NCI-H345 (cell line): ENCODE measurements at regions not wholly inside any gene's neighbourhood (a gene's known extent, or its start where the extent isn't known, plus 50 kb on each side); places are given as distances from the start of the nearest gene placed in this dataset.
"Not testable (repeated sequence)": the region's sequence is repeated elsewhere in the genome, so short reads cannot be mapped to it uniquely, and the experiment has no call there.

Experiments
- DNase-seq: peaks from one replicate; lab custom pipeline; 2025; lab: John Stamatoyannopoulos, UW

- no peak for DNase-seq
Measured at GRCh38 chr5:91824406-91824805, 441.3 kb upstream of the ARRDC3 start.

- DNase-seq: no peak
Measured at GRCh38 chr5:91820874-91821273, 437.8 kb upstream of the ARRDC3 start.

- DNase-seq: no peak
Measured at GRCh38 chr5:91816681-91817080, 433.6 kb upstream of the ARRDC3 start.

- DNase-seq: no peak
Measured at GRCh38 chr5:91797576-91797975, 414.5 kb upstream of the ARRDC3 start.

GRCh38 chr5:91794856-91795548 is 411.9 kb upstream of the ARRDC3 start:
- no peak for DNase-seq

- DNase-seq: no peak
Measured at GRCh38 chr5:91794455-91794854, 411.3 kb upstream of the ARRDC3 start.

GRCh38 chr5:91787718-91788117 is 404.6 kb upstream of the ARRDC3 start:
- no peak for DNase-seq

GRCh38 chr5:91777671-91778070 is 394.6 kb upstream of the ARRDC3 start:
- no peak for DNase-seq

- DNase-seq: no peak
Measured at GRCh38 chr5:91776249-91776648, 393.1 kb upstream of the ARRDC3 start.

GRCh38 chr5:91770400-91770799 is 387.3 kb upstream of the ARRDC3 start:
- DNase-seq: no peak

- not testable (repeated sequence) for DNase-seq
Measured at GRCh38 chr5:91757383-91757782, 374.3 kb upstream of the ARRDC3 start.

GRCh38 chr5:91754990-91755389 is 371.9 kb upstream of the ARRDC3 start:
- no peak for DNase-seq

GRCh38 chr5:91744470-91744869 is 361.4 kb upstream of the ARRDC3 start:
- not testable (repeated sequence) for DNase-seq

GRCh38 chr5:91742550-91742949 is 359.4 kb upstream of the ARRDC3 start:
- DNase-seq: peak; percentile 6

- DNase-seq: no peak
Measured at GRCh38 chr5:91741764-91742505, 358.8 kb upstream of the ARRDC3 start.

- DNase-seq: no peak
Measured at GRCh38 chr5:91730026-91730425, 346.9 kb upstream of the ARRDC3 start.

- DNase-seq: no peak
Measured at GRCh38 chr5:91727463-91727862, 344.3 kb upstream of the ARRDC3 start.

- DNase-seq: no peak
Measured at GRCh38 chr5:91722736-91723467, 339.8 kb upstream of the ARRDC3 start.

GRCh38 chr5:91712718-91713117 is 329.6 kb upstream of the ARRDC3 start:
- no peak for DNase-seq

- DNase-seq: no peak
Measured at GRCh38 chr5:91707521-91707841, 324.4 kb upstream of the ARRDC3 start.

- DNase-seq: no peak
Measured at GRCh38 chr5:91706785-91707520, 323.8 kb upstream of the ARRDC3 start.

- DNase-seq: no peak
Measured at GRCh38 chr5:91703128-91703527, 320.0 kb upstream of the ARRDC3 start.
